ENCODE measurements at regions not wholly inside any gene's neighbourhood (a gene's known extent, or its start where the extent isn't known, plus 50 kb on each side); places are given as distances from the start of the nearest gene placed in this dataset.
"Not testable (repeated sequence)": the region's sequence is repeated elsewhere in the genome, so short reads cannot be mapped to it uniquely, and the experiment has no call there.

DNA sequence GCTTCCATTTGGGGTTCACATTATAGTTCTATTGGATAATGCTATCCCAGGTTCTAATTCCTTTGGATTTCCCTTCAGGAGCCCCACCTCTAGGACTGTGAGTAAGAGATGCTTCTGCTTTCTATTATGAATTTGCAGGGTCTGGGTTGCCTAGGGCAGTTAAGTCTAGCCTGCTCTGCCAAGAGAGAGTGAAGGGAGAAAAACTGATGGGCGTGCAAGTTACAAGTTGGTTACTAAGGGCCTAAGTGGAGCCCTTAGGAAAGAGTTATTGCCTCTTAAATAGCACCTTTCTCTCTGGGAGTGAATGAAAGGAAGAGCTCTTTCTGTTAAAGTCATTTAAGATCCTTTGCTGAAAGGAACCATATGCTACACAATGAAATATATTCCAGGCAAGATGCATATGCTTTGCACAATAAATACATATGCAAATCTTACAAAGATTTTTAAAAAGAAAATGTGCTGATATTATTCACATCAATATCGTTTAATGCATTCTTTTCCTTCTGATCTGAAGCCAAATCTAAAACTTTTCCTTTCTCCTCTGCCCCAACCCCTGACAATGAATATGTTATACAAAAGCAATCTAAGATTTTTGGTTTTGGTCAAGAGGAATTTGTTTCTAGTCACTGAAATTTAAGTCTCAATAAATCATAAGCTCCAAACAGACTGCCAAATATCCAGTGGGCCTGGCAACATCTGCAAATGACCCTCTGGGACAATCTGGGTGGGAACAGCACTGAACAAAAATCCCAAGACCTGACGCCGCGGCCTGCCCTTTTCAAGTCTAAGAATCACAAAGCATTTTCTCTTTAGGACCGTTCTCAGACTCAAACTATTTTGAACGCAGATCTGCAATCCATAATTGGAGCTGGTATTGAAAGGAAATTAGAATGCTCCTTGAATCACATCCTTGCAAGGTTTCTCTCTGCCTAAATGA is 586.7 kb downstream of the ETNK1 start:
- no peak for DNase-seq (ENCODE audit: low read depth)
- H3K4me3 ChIP-seq (ENCODE audit: low read depth, low read length) = no peak overlapping the region

GRCh38 chr12:23217158-23217557 is 592.2 kb downstream of the ETNK1 start:
- no peak for DNase-seq (ENCODE audit: low read depth)

GRCh38 chr12:23217667-23218066 is 592.7 kb downstream of the ETNK1 start:
- no peak for DNase-seq (ENCODE audit: low read depth)
- H3K4me3 ChIP-seq (ENCODE audit: low read depth, low read length) = no peak overlapping the region

More at GRCh38 chr12:23217158-23217557, 592.2 kb downstream of the ETNK1 start:
- no peak overlapping the region for H3K4me3 ChIP-seq (ENCODE audit: low read depth, low read length)

GRCh38 chr12:23221066-23221465 is 596.1 kb downstream of the ETNK1 start:
- no peak for DNase-seq (ENCODE audit: low read depth)
- no peak overlapping the region for H3K4me3 ChIP-seq (ENCODE audit: low read depth, low read length)

GRCh38 chr12:23221926-23222325 is 597.0 kb downstream of the ETNK1 start:
- DNase-seq (ENCODE audit: low read depth) = no peak
- H3K4me3 ChIP-seq (ENCODE audit: low read depth, low read length) = no peak overlapping the region

DNA sequence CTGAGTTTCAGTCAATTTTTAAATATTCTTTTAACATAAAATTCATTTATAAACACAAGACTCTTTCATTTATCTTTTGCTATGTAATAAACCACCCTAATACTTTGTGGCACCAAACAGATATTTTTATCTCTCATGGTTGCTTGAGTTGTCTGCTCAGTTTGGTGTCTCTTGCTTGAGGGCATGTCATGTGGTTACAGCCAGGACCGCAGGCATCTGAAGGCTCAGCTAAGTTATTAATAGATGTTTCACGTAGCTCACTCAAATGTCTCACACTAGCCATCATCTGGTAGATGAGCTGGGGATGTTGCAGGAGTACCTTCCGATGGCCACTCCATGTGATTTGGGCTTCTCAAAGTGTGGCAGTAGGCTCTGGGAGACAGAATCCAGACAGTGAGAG is 597.8 kb downstream of the ETNK1 start:
- DNase-seq (ENCODE audit: low read depth) = no peak
- H3K4me3 ChIP-seq (ENCODE audit: low read depth, low read length) = no peak overlapping the region

- DNase-seq (ENCODE audit: low read depth) = no peak
- H3K4me3 ChIP-seq (ENCODE audit: low read depth, low read length) = no peak overlapping the region
Measured at GRCh38 chr12:23228101-23228500, 603.1 kb downstream of the ETNK1 start.

- no peak for DNase-seq (ENCODE audit: low read depth)
- H3K4me3 ChIP-seq (ENCODE audit: low read depth, low read length) = no peak overlapping the region
Measured at GRCh38 chr12:23230899-23231298, 605.9 kb downstream of the ETNK1 start.

DNA sequence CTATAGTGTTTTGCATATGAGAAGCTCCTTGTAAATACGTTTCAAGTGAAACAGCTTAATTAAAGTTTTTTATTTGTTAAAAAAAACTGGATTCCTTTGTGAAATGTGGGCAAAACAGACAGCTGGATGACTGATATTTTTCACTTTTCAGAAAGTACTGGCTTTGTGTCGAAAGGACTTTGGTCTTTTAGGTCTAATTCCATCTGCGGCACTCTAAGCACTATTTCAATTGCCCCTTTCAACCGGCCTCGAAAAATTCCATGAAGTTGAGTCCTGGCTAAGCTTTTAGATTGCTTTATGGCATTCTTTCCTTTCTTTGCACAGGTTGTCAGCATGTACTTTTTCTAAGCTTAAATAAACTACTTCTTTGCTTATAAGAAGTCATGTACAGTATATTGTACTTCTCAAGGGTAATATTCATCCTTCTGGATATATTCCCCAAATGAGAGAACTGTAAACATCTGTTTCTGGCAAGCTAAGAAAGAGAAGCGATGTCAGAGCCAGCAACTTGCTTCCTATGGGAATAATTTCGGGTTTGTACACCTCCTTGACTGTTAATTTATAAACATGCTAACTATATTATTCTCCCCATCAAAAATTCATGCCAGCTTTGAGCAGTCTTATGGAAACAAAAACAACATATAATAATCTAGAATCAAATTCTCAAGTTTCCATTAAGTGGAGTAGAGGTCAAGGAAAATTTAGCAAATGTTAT is 611.3 kb downstream of the ETNK1 start:
- DNase-seq (ENCODE audit: low read depth) = no peak
- H3K4me3 ChIP-seq (ENCODE audit: low read depth, low read length) = no peak overlapping the region

DNA sequence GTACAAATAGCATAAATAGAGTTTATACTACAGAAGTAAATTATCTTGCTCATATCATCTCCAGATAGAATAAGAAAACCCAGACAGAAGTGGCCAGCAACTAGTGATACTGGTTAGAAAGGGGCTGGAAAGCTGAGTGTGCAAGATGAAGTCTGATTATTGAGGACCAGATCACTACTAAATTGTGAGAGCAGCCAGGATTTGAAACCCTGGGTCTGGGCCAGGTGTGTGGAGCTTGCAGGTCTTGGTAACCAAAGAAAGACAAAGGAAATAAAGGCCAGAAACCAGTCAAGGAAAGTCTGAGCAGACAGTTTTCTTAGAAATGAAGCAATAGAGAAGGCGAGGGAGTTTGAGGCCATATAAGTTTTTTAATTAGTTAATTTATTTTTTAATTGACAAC is 611.8 kb downstream of the ETNK1 start:
- H3K4me3 ChIP-seq (ENCODE audit: low read depth, low read length) = no peak overlapping the region
- no peak for DNase-seq (ENCODE audit: low read depth)

DNA sequence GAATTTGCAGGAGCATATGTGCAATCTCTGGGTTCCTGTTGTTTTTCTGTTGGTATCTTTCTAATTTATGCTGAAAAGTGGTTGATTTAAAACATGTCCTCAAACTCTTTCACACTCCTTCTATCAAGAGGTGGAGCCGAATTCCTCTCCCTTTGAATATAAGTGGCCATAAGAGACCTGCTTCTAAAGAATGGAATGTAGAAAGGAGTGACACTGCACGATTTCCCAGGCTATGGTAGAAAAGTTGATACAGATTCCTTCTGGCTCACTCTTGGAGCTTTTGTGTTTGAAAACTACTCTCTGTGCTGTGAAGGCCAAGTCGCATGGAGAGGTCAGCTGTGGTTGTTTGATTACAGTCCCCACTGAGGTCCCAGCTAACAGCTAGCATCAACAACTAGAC is 613.2 kb downstream of the ETNK1 start:
- DNase-seq (ENCODE audit: low read depth) = no peak
- H3K4me3 ChIP-seq (ENCODE audit: low read depth, low read length) = no peak overlapping the region

DNA sequence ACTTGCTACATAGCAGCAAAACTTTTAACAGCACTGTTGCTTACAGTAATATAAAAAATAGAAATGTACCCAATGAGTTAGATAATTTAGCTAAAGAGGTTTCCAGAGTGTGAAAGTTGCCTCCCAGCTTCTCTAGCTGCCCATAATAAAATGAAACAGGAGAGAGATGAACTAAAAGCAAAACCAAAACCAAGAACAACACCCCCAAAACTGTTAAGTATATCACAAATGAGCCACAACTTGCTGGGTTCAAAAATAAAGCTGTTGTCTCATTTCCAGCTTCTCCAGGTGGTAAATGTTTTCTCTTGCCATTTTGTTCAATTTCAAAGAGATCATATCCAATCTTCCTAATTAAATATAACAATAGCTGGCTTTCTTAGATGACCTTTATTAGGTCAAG is 614.0 kb downstream of the ETNK1 start:
- DNase-seq (ENCODE audit: low read depth) = no peak
- H3K4me3 ChIP-seq (ENCODE audit: low read depth, low read length) = no peak overlapping the region

- no peak for DNase-seq (ENCODE audit: low read depth)
- H3K4me3 ChIP-seq (ENCODE audit: low read depth, low read length) = no peak overlapping the region
Measured at GRCh38 chr12:23245186-23245585, 620.2 kb downstream of the ETNK1 start.

DNA sequence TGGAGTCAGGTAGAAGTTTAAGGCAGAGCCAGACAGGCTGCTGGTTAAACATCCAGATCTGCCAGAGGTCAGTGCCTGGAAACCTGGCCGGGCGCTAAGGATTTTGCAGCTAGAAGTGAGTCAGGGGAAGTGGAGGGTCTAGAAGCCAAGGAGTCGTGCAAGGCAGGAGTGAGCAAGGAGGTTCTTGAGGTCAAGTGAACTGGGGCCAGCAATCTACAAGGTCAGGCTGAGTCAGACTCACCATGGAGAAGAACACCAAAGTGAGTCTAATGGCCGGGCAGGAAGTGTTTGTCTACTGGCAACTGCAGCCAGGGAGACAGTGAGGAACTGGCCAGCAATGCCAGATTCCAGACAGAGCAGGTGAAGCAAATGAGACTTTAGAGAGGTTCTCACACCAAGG is 628.2 kb downstream of the ETNK1 start:
- DNase-seq (ENCODE audit: low read depth) = no peak

DNA sequence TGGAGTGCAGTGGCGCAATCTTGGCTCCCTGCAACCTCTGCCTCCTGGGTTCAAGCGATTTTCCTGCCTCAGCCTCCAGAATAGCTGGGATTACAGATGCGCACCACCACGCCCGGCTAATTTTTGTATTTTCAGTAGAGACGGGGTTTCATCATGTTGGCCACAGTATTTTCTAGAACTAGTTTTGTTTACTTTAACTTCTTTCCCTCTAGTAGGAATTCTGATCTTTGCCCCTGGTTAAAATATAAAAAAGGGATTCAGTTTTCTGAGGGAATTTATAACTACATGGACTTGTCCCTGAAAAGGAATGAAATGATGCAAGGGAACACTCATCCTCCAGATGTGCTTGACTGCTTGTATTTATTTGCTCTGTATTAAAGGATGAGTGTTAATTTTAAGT is 628.9 kb downstream of the ETNK1 start:
- not testable (repeated sequence) for DNase-seq (ENCODE audit: low read depth); H3K4me3 ChIP-seq (ENCODE audit: low read depth, low read length)

More for the DNA sequence above, 628.2 kb downstream of the ETNK1 start:
- no peak overlapping the region for H3K4me3 ChIP-seq (ENCODE audit: low read depth, low read length)

GRCh38 chr12:23259558-23259957 is 634.6 kb downstream of the ETNK1 start:
- H3K4me3 ChIP-seq (ENCODE audit: low read depth, low read length) = no peak overlapping the region
- DNase-seq (ENCODE audit: low read depth) = no peak

DNA sequence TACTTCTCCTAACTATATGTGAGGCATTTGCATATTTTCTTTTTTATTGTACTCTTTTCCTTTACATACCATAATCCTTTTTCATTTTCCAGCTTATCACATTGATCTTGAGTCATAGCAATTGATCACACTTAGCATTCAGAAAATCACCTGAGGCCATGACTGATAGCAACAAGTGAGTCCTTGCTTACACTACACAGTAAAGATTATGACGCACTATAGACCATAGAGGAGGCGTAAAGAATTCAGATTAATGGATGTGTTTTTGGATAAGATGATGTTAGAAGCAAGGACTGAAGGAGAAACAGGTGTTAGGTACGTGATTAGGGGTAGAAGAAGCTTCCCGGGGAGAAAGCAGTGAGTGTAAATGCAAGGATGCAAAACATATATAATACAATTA is 637.7 kb downstream of the ETNK1 start:
- no peak overlapping the region for H3K4me3 ChIP-seq (ENCODE audit: low read depth, low read length)
- no peak for DNase-seq (ENCODE audit: low read depth)

DNA sequence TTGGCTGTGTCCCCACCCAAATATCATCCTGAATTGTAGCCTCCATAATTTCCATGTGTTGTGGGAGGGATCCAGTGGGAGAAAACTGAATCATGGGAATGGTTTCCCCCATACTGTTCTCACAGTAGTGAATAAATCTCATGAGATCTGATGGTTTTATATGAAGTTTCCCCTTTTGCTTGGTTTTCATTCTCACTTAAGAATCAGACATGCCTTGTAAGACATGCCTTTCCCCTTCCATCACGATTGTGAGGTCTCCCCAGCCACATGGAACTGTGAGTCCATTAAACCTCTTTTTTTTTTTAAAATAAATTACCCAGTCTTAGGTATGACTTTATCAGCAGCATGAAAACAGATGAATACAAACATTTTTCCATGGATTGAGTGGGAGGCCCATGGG is 652.9 kb downstream of the ETNK1 start:
- no peak for DNase-seq (ENCODE audit: low read depth)
- H3K4me3 ChIP-seq (ENCODE audit: low read depth, low read length) = no peak overlapping the region

DNA sequence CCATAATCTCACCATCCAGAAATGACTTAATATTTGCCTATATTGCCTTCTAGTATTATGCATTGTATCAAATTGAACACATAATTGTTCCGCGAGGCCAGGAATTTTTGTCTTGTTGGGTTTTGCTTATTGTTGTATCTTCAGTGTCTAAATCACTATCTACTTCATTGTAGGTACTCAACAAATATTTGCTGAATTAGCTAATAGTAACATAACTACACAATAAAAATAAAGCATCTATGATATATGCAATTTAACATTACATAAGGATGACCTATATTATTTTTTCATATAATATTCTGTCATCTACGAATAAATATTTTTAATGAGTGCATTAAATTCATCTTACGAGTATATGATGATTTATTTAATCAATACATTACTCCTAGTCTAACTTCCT is 656.3 kb downstream of the ETNK1 start:
- no peak for DNase-seq (ENCODE audit: low read depth)
- H3K4me3 ChIP-seq (ENCODE audit: low read depth, low read length) = no peak overlapping the region

DNA sequence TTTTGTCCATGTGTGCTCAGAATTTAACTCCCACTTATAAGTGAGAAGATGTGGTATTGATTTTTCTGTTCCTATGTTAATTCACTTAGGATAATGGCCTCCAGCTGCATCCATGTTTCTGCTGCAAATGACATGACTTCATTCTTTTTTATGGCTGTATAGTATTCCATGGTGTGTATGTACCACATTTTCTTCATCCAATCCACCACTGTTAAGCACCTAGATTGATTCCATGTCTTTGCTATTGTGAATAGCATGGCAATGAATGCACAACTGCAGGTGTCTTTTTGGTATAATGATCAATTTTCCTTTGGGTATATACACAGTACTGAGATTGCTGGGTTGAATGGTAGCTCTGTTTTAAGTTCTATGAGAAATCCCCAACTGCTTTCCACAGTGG is 657.7 kb downstream of the ETNK1 start:
- no peak overlapping the region for H3K4me3 ChIP-seq (ENCODE audit: low read depth, low read length)
- no peak for DNase-seq (ENCODE audit: low read depth)
